Kidney (tissue), 13 donors: ENCODE measurements at regions not wholly inside any gene's neighbourhood (a gene's known extent, or its start where the extent isn't known, plus 50 kb on each side); places are given as distances from the start of the nearest gene placed in this dataset.
A peak's percentile ranks its signal among the peaks of the same experiment; 100 is the strongest.

Source experiments
- DNase-seq, 5 donors: peaks; one replicate each; pipeline ENCODE4 v3.0.0-alpha.2; 2013 to 2020
- FAIRE-seq: peaks from 2 replicates; lab custom pipeline; 2012; peaks lifted over from hg19 to GRCh38; lab: Jason Lieb, UNC
- H3K27ac ChIP-seq, 2 donors: one replicate each; pipeline ENCODE4 v1.7.0; 2013; ENCODE audit warnings: low read depth in 2 of 2, low read length in 2 of 2, inconsistent platforms in 1 of 2
- H3K27me3 ChIP-seq: one replicate; pipeline ENCODE4 v1.7.1; 2013; ENCODE audit warnings: low read length, inconsistent platforms; ENCODE audit not compliant: control insufficient read depth, insufficient read depth
- H3K36me3 ChIP-seq, 3 donors: one replicate each; pipeline versions ENCODE4 v1.7.0 to v1.7.1; 2013; ENCODE audit warnings: low read length in 3 of 3, control low read depth in 1 of 3, inconsistent platforms in 1 of 3; ENCODE audit not compliant: insufficient read depth in 3 of 3, control insufficient read depth in 2 of 3
- H3K4me1 ChIP-seq, 3 donors: one replicate each; pipeline versions ENCODE4 v1.7.0 to v1.7.1; 2013; ENCODE audit warnings: low read length in 3 of 3, inconsistent platforms in 1 of 3, low read depth in 1 of 3; ENCODE audit not compliant: control insufficient read depth in 2 of 3, insufficient read depth in 2 of 3
- H3K4me3 ChIP-seq, 3 donors: one replicate each; pipeline versions ENCODE4 v1.7.0 to v1.8.1; 2013; ENCODE audit warnings: low read length in 3 of 3, control low read depth in 1 of 3, inconsistent platforms in 1 of 3
- H3K9ac ChIP-seq, 3 donors: one replicate each; pipeline versions ENCODE4 v1.7.0 to v1.7.1; 2013; ENCODE audit warnings: low read length in 3 of 3, control low read depth in 1 of 3, inconsistent platforms in 1 of 3
- H3K9me3 ChIP-seq, 3 donors: one replicate each; pipeline versions ENCODE4 v1.7.0 to v1.7.1; 2013; ENCODE audit warnings: low read length in 3 of 3, control low read depth in 1 of 3, inconsistent platforms in 1 of 3; ENCODE audit not compliant: control insufficient read depth in 2 of 3, insufficient read depth in 1 of 3
- CTCF ChIP-seq: IDR thresholded peaks from 3 replicates; pipeline ENCODE4 v1.5.1; 2012; ENCODE audit warnings: mild to moderate bottlenecking, moderate library complexity, borderline replicate concordance; ENCODE audit not compliant: insufficient read depth; ENCODE audit errors: extremely low read depth
- intact Hi-C: fragments of 100-400 bp; cut with DNase I; formaldehyde crosslinking; loops from one replicate; pipeline ENCODE4 v1.11.1; 2022
- donor health status: control.
- donor health status: control.
- donor health status: control.
- donor health status: control.
- donor health status: control.
- donor health status: DM: yes; HTN: yes; CAD: no.
- donor health status: Normal renal cell carcinoma (clear cell type).

GRCh38 chr6:105484238-105485161 is 81.6 kb upstream of the PREP start:
- H3K27ac ChIP-seq: no peak overlapping the region
- H3K9ac ChIP-seq: no peak overlapping the region
- H3K4me1 ChIP-seq: no peaks in the 10 kb centered on the region
- peak overlapping the region in 1 of 3 donors; percentile 12 for H3K4me3 ChIP-seq
- no peaks in the 10 kb centered on the region for H3K9me3 ChIP-seq
- TF ChIP-seq CTCF: peak; percentile 65
- DNase-seq (peak in 2 of 5 donors; percentile 80 to 87), FAIRE-seq (peak; percentile 84)
- intact Hi-C loops: no loop called here
- H3K36me3 ChIP-seq: no peaks in the 10 kb centered on the region
- H3K27me3 ChIP-seq: no peaks in the 10 kb centered on the region

GRCh38 chr6:105483492-105483891 is 80.6 kb upstream of the PREP start:
- Histone ChIP-seq H3K9ac (no peak overlapping the region), H3K27me3 (no peaks in the 10 kb centered on the region), H3K4me1 (no peaks in the 10 kb centered on the region), H3K36me3 (no peaks in the 10 kb centered on the region), H3K9me3 (no peaks in the 10 kb centered on the region), H3K27ac (no peak overlapping the region), H3K4me3 (no peak overlapping the region)
- TF ChIP-seq CTCF: no peak
- FAIRE-seq (no peak), DNase-seq (no peak)
- intact Hi-C loops: no loop called here

GRCh38 chr6:105482921-105483320 is 80.0 kb upstream of the PREP start:
- Histone ChIP-seq H3K27ac (no peak overlapping the region), H3K9ac (no peak overlapping the region), H3K27me3 (no peaks in the 10 kb centered on the region), H3K9me3 (no peaks in the 10 kb centered on the region), H3K36me3 (no peaks in the 10 kb centered on the region), H3K4me1 (no peaks in the 10 kb centered on the region), H3K4me3 (no peak overlapping the region)
- DNase-seq (no peak), FAIRE-seq (no peak)
- no peak for TF ChIP-seq CTCF
- intact Hi-C loops: no loop called here
